HG02885 (cell line): ENCODE measurements at regions not wholly inside any gene's neighbourhood (a gene's known extent, or its start where the extent isn't known, plus 50 kb on each side); places are given as distances from the start of the nearest gene placed in this dataset.

ENCODE experiments used
- ATAC-seq: cut with Tn5 transposase; IDR thresholded peaks from one replicate; pipeline ENCODE4 v1.9.1; 2021; ENCODE audit warnings: mild to moderate bottlenecking; ENCODE audit not compliant: unreplicated experiment, poor library complexity

DNA sequence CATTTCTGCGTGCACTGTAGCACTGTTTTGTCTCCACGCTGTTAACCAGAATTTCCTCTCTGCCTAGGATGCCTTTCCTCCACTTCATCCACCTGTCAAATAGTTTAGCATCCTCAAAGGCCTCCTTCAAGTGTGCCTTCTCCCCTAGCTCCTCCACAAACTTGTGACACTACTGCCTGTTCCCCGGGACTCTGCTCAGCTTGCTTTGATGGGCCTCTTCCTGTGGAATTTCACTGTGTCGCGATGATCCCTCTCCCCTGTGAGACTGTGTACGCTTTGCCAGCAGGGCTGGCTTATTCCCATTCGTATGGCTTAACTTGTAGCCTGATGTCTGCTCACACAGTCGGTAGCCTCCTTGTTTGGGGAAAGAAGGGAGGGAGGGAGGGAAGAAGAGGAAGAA is 426.8 kb downstream of the VRK1 start:
- ATAC-seq, result no peak

DNA sequence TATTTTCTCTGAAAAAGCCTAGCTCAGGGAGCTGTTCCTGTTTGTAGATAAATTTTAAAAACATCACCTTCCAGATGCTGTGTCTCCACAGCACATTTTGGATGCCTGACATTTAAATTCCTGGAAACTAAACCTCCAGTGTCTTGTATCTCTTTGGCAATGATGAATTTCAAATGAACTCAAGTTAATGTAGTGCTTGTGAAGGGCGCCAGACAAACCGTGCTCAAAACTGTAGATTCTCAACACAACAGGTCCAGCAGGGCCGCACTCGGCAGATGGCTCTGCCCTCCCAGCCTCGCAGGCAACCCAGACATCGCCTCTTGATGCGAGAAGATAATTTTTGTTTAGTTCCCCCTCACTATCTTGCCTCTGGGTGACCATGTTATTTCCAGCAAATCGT is 432.9 kb downstream of the VRK1 start:
- no peak for ATAC-seq

DNA sequence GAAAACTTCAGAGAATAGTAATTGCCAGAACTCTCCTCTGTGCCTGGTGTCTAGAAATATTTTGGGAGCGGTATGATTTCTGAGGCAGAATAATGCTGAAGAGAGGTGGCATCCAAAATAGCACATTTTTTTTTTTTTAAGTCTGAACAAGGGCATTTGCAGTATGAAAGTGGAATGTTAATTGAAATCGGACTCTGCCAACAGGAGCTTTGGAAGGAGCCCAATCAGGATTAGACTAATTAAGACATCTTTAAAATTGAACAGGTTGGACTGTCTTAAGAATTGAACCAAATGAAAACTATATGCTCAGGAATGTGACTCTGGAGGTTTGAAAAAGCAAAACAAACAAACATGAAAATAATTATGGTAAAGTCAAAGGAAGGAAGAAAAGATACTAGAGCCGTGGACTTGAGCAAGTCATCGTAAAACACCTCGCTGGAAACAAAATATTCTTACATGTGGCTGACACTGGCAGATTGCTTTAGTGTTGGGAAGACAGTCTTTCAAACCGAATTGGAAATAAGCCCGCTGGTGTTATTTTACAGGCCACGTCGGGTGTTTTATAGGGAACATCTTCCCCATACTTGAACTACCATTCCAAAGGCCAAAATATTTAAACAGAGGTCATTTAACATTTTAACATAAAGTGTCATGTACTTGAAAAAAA is 436.3 kb downstream of the VRK1 start:
- no peak for ATAC-seq

GRCh38 chr14:97246648-97247047 is 449.5 kb downstream of the VRK1 start:
- ATAC-seq, result no peak

DNA sequence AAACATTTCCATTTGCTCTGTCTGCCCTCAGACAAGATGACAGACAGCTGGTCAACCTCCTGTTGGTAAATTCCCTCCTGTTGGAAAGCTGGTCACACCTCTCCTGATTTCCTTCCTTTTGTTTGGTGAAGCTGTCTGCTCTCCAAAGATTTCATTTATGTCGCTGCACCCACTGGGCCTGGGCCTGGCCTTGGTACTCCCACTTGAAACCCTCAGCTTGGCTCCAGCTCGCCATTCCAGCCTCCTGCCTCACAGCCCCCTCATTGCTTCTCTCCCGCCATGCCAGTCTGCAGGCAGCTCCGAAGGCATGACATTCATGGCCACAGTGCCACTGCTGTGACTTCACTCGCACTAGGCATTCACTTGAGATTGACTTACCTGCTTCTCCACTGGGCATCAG is 451.8 kb downstream of the VRK1 start:
- no peak for ATAC-seq

GRCh38 chr14:97250931-97251330 is 453.7 kb downstream of the VRK1 start:
- no peak for ATAC-seq

- no peak for ATAC-seq
These were observed 454.4 kb downstream of the VRK1 start for GRCh38 chr14:97251491-97252155.

- no peak for ATAC-seq
These were observed 456.6 kb downstream of the VRK1 start for GRCh38 chr14:97253756-97254155.

GRCh38 chr14:97262336-97262735 is 465.2 kb downstream of the VRK1 start:
- no peak for ATAC-seq

- ATAC-seq, result no peak
These were observed 467.5 kb downstream of the VRK1 start for GRCh38 chr14:97264516-97265230.

GRCh38 chr14:97266653-97267052 is 469.5 kb downstream of the VRK1 start:
- no peak for ATAC-seq

GRCh38 chr14:97267509-97267908 is 470.3 kb downstream of the VRK1 start:
- ATAC-seq, result no peak

DNA sequence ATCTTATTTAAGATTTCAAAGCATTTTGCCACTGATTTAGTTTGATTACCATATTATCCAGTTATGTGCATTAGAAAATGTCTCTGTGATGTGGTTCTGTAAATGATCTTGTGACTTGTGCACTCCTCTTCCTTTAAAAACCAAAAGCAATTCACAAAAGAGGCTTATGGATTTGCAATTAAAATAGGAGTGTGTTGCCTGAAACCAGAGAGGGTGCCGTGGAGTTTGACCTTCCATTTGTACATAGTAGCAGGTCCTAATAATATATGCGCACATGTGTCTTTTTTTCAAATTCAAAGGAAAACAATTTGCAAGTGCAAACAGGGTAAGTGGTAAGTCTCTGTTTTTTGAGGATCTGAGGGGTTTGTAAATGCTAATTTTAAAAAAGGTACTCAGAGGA is 470.9 kb downstream of the VRK1 start:
- ATAC-seq, result no peak

- no peak for ATAC-seq
These were observed 473.1 kb downstream of the VRK1 start for GRCh38 chr14:97270308-97270707.

GRCh38 chr14:97271451-97271960 is 474.3 kb downstream of the VRK1 start:
- ATAC-seq, result no peak

- no peak for ATAC-seq
These were observed 476.4 kb downstream of the VRK1 start for GRCh38 chr14:97273540-97273939.

DNA sequence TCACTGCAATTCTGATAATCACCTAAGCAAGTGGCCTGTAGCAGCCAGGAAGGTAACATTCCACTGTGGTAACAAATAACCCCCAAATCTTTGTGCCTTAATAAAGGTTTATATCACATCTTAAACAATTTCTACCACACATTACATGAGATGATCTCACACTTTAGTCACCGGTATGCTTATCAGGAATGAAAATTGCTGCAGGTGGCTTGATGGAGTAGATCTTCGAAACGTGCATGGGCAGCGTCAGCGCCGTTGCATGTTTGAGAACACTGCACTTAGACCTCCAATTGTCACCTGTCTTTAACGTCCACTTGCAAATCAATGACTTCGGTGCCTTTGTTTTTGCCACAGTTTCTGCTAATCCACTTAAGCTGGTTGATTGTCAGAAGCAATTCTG is 477.4 kb downstream of the VRK1 start:
- no peak for ATAC-seq

DNA sequence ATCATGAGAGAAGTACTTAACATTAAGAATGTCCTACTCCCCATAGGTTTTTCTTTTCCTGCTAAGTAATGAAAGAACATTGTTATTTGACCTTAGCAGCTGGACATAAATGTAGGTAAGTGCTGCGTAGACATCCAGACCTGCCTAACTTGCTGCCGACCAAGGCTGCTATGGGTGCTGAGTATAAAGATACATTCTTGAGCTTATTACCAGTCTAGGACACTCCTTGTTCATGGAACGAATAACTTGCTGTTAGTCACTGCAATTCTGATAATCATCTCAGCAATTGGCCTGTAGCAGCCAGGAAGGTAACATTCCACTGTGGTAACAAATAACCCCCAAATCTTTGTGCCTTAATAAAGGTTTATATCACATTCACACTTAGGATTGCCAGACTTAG is 478.1 kb downstream of the VRK1 start:
- ATAC-seq, result no peak

DNA sequence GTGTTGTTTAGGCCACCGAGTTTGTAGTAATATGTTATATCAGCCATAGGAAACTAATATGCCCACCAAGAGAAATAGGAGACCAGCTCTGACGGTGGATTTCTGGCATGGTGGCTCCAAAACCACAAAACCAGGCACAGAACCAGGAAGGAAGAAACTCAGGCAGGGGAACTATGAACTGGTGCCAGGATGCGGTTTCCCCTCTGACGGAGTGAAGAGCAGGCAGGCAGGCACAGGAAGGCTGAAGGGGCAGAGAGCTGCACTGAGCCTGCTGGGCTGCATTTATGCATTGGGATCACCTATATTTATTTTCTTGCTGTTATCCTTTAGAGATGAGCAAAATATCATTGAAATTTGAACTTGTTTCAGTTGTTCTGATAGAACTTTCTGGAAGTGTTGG is 479.4 kb downstream of the VRK1 start:
- no peak for ATAC-seq

DNA sequence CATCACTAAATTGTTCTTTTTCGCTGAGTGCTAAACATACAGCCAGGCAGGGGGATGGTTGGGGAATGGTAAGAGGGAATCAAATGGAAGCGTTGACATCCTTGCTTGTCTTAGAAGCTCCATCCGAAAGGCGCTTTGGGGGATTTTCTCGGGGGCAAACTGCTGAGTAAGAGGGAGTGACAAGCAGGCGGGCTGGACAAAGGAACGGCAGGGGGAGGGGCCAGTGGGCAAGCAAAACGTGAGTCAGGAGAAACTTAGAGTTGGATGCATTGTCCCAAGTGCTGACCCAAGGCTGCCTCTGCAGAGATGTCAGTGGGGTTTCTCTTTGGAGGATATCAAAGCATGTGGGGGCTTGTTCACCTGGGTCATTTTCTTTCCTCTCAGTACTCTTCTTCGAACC is 480.5 kb downstream of the VRK1 start:
- no peak for ATAC-seq

DNA sequence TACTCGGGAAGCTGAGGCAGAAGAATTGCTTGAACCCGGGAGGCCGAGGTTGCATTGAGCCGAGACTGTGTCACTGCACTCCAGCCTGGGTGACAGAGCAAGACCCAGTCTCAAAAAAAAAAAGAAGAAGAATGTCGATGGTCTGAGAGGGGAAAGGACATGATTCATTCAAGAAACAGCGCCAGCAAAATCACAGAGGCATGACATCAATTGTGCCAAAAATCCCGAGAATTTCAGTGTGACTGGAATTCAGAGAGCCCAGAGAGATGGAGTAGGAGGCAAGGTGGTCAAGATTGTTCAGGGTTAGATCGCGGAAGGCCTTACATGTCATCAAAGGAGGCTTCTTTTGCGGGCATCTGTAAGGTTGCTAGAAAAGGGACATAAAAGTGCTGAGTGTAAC is 483.3 kb downstream of the VRK1 start:
- no peak for ATAC-seq
